Liver (tissue), 8 donors: ENCODE measurements at regions not wholly inside any gene's neighbourhood (a gene's known extent, or its start where the extent isn't known, plus 50 kb on each side); places are given as distances from the start of the nearest gene placed in this dataset.

Experiments used
- DNase-seq: peaks from one replicate; pipeline ENCODE4 v3.0.0-alpha.2; 2017; ENCODE audit warnings: low spot score
- H3K27ac ChIP-seq, 2 donors: one replicate each; pipeline ENCODE4 v1.7.0; 2013; ENCODE audit warnings: inconsistent platforms in 2 of 2, low read length in 2 of 2, control low read depth in 1 of 2, low read depth in 1 of 2, mild to moderate bottlenecking in 1 of 2
- H3K27me3 ChIP-seq, 4 donors: one replicate each; pipeline versions ENCODE4 v1.6.1 to v1.7.0; 2013; ENCODE audit warnings: low read length in 3 of 4, inconsistent platforms in 1 of 4, mild to moderate bottlenecking in 1 of 4, moderate library complexity in 1 of 4; ENCODE audit not compliant: control insufficient read depth in 4 of 4, insufficient read depth in 4 of 4
- H3K36me3 ChIP-seq, 4 donors: one replicate each; pipeline versions ENCODE4 v1.6.1 to v1.7.0; 2013; ENCODE audit warnings: low read length in 3 of 4, mild to moderate bottlenecking in 3 of 4, low read depth in 1 of 4, moderate library complexity in 1 of 4; ENCODE audit not compliant: control insufficient read depth in 4 of 4, insufficient read depth in 3 of 4
- H3K4me1 ChIP-seq, 4 donors: one replicate each; pipeline versions ENCODE4 v1.6.1 to v1.7.0; 2013; ENCODE audit warnings: low read length in 3 of 4, mild to moderate bottlenecking in 3 of 4, moderate library complexity in 1 of 4; ENCODE audit not compliant: control insufficient read depth in 4 of 4, insufficient read depth in 4 of 4
- H3K4me3 ChIP-seq, 3 donors: one replicate each; pipeline versions ENCODE4 v1.6.1 to v1.7.0; 2013; ENCODE audit warnings: low read length in 3 of 3, control low read depth in 1 of 3, low read depth in 1 of 3, mild to moderate bottlenecking in 1 of 3
- H3K9ac ChIP-seq, 2 donors: one replicate each; pipeline ENCODE4 v1.7.0; 2013; ENCODE audit warnings: low read length in 2 of 2, mild to moderate bottlenecking in 2 of 2, moderate library complexity in 2 of 2, control low read depth in 1 of 2, low read depth in 1 of 2
- H3K9me3 ChIP-seq, 4 donors: one replicate each; pipeline versions ENCODE4 v1.6.1 to v1.7.0; 2013; ENCODE audit warnings: low read length in 3 of 4; ENCODE audit not compliant: control insufficient read depth in 4 of 4
- CTCF ChIP-seq: fragments of 150-350 bp; IDR thresholded peaks from 2 replicates; pipeline ENCODE4 v1.5.1; 2017; ENCODE audit warnings: improper control_type of control experiment, low read depth, low read length; ENCODE audit not compliant: missing input control
- EGR1 ChIP-seq, 2 donors: IDR thresholded peaks; 2 replicates each; pipeline ENCODE4 v1.6.1; 2016 to 2018; ENCODE audit warnings: antibody characterized with exemption in 2 of 2, low read depth in 2 of 2
- FOXA1 ChIP-seq: IDR thresholded peaks from 2 replicates; pipeline ENCODE4 v1.6.1; 2016; ENCODE audit warnings: antibody characterized with exemption
- FOXA2 ChIP-seq: IDR thresholded peaks from 2 replicates; pipeline ENCODE4 v1.6.1; 2016; ENCODE audit warnings: antibody characterized with exemption
- GABPA ChIP-seq, 2 donors: IDR thresholded peaks in 1 of 2; conservative IDR thresholded peaks in 1 of 2; 2 replicates each; pipeline ENCODE4 v1.6.1; 2016; ENCODE audit warnings: antibody characterized with exemption in 2 of 2, mild to moderate bottlenecking in 1 of 2, moderate library complexity in 1 of 2
- HNF4A ChIP-seq, 2 donors: conservative IDR thresholded peaks; 2 replicates each; pipeline ENCODE4 v1.6.1; 2016; ENCODE audit warnings: antibody characterized with exemption in 2 of 2, mild to moderate bottlenecking in 2 of 2
- HNF4G ChIP-seq: IDR thresholded peaks from 2 replicates; pipeline ENCODE4 v1.6.1; 2016; ENCODE audit warnings: antibody characterized with exemption
- JUND ChIP-seq, 2 donors: IDR thresholded peaks; 2 replicates each; pipeline ENCODE4 v1.6.1; 2016; ENCODE audit warnings: antibody characterized with exemption in 2 of 2
- MAX ChIP-seq: IDR thresholded peaks from 2 replicates; pipeline ENCODE4 v1.6.1; 2016; ENCODE audit warnings: antibody characterized with exemption
- NR2F2 ChIP-seq: IDR thresholded peaks from 2 replicates; pipeline ENCODE4 v1.6.1; 2016; ENCODE audit warnings: antibody characterized with exemption
- RAD21 ChIP-seq, 2 donors: IDR thresholded peaks; 2 replicates each; pipeline ENCODE4 v1.6.1; 2016; ENCODE audit warnings: antibody characterized with exemption in 2 of 2, mild to moderate bottlenecking in 2 of 2
- RXRA ChIP-seq, 2 donors: IDR thresholded peaks; 2 replicates each; pipeline ENCODE4 v1.6.1; 2017 to 2018; ENCODE audit warnings: antibody characterized with exemption in 2 of 2, mild to moderate bottlenecking in 1 of 2
- SP1 ChIP-seq: IDR thresholded peaks from 2 replicates; pipeline ENCODE4 v1.6.1; 2018; ENCODE audit warnings: antibody characterized with exemption, mild to moderate bottlenecking
- TAF1 ChIP-seq: conservative IDR thresholded peaks from 2 replicates; pipeline ENCODE4 v1.6.1; 2016; ENCODE audit warnings: antibody characterized with exemption, mild to moderate bottlenecking
- YY1 ChIP-seq: IDR thresholded peaks from 2 replicates; pipeline ENCODE4 v1.6.1; 2016; ENCODE audit warnings: antibody characterized with exemption, mild to moderate bottlenecking
- ZBTB33 ChIP-seq: IDR thresholded peaks from 2 replicates; pipeline ENCODE4 v1.6.1; 2016; ENCODE audit warnings: antibody characterized with exemption
- whole genome bisulfite sequencing: extraction: QIAGEN DNeasy Blood & Tissue Kit; methylation state at CpG from one replicate; pipeline ENCODE4 v1.1.7; 2013; 5-methylcytosine and 5-hydroxymethylcytosine counted together
- TF ChIP-seq, protein P1 (sequence below): IDR thresholded peaks from 2 replicates; pipeline ENCODE4 v1.6.1; 2016; ENCODE audit warnings: antibody characterized with exemption
- donor health status: healthy.
- donor health status: healthy.
- donor health status: healthy.
- donor health status: healthy.
- donor health status: healthy.

- no peak for TF ChIP-seq ZBTB33
- no peak for TF ChIP-seq CTCF
- TF ChIP-seq, protein P1, sequence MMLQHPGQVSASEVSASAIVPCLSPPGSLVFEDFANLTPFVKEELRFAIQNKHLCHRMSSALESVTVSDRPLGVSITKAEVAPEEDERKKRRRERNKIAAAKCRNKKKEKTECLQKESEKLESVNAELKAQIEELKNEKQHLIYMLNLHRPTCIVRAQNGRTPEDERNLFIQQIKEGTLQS, result no peak
- no peak for TF ChIP-seq TAF1
- TF ChIP-seq MAX, result no peak
- no peak for TF ChIP-seq JUND (IDR thresholded peaks at IDR 0.05)
- TF ChIP-seq GABPA (IDR thresholded peaks at IDR 0.05 in 1 of 2, conservative IDR thresholded peaks at IDR 0.05 in 1 of 2), result no peak
- TF ChIP-seq FOXA1, result no peak
- no peak for TF ChIP-seq EGR1 (IDR thresholded peaks at IDR 0.05; ENCODE audit: low read depth in 2 of 2)
- TF ChIP-seq SP1, result no peak
- no peak for TF ChIP-seq NR2F2
- H3K9me3 ChIP-seq, result peaks cover 0 to 2% (median 0%) of the 10 kb centered on the region in 4 donors
- WGBS, result 89% methylated on average over 5 of the region's 5 CpGs
- H3K36me3 ChIP-seq, result no peaks in the 10 kb centered on the region
- H3K27me3 ChIP-seq, result no peaks in the 10 kb centered on the region
- H3K4me3 ChIP-seq, result no peak overlapping the region
- H3K9ac ChIP-seq, result no peak overlapping the region
- DNase-seq, result no peak
- H3K4me1 ChIP-seq, result peaks cover 0 to 2% (median 0%) of the 10 kb centered on the region in 4 donors
- H3K27ac ChIP-seq, result no peak overlapping the region
These were observed 57.3 kb upstream of the ASAP2 start for GRCh38 chr2:9149388-9149660.

DNA sequence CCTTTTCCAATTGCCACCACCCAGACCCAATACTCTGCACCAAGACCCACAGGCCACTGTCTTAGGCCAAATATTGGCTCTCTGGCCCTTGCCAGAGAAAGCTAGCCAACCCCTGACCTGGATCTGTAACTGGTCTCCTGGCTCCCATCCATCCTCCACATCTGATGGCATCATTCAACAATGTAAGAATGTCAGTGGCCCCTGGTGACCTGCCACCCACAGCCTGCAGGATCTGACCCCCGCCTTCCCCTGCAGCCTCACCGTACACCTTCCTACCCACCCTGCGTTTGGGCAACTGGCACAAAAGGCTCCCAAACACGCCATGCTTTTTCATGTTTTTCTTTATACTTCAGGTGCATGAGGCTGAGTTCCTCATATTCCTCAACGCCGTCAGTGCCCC is 60.0 kb upstream of the ASAP2 start:
- H3K4me3 ChIP-seq, result no peak overlapping the region
- no peaks in the 10 kb centered on the region for H3K27me3 ChIP-seq
- H3K36me3 ChIP-seq, result no peaks in the 10 kb centered on the region
- no peaks in the 10 kb centered on the region for H3K9me3 ChIP-seq
- WGBS, result 94% methylated on average over 6 of the region's 6 CpGs
- peaks cover 0 to 10% (median 4%) of the 10 kb centered on the region in 4 donors for H3K4me1 ChIP-seq
- TF ChIP-seq RXRA (IDR thresholded peaks at IDR 0.05), result no peak
- TF ChIP-seq, protein P1, result no peak
- TF ChIP-seq EGR1 (IDR thresholded peaks at IDR 0.05; ENCODE audit: low read depth in 2 of 2), result no peak
- H3K27ac ChIP-seq, result no peak overlapping the region
- H3K9ac ChIP-seq, result no peak overlapping the region
- no peak for DNase-seq

DNA sequence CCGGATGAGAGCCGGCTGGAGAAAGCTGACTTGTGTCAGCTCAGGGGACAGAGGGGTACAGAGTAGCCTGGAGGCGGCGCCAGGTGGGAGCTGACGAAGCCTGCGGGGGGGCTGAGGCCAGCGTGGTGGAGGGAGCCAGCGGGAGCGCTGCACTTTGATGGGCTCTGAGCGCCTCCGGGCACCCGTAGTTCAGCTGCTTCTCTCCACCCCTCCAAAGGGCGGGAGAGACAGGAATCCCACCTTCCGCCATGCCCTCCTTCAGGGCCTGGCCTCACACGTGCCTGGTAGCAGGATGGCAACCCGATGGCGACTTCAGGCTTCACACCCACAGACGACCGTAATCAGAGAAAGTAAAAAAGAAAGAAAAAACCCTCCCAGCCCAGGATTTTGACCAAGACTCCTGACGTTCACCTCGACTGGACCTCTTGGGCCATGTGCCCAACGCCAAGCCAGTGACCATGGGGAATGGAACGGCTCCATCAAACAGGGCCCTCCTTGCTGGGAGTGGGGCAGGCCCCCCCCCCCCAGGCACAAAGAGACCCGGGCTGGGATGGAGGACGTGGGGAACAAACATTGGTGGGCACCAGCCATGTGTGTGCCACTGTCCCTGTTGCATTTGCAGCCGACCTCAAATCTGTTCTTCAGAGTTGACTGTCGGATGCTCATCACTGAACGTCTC is 60.7 kb upstream of the ASAP2 start:
- no peaks in the 10 kb centered on the region for H3K9me3 ChIP-seq
- no peak overlapping the region for H3K27ac ChIP-seq
- TF ChIP-seq FOXA2 (no peak), RAD21 (IDR thresholded peaks at IDR 0.05) (no peak), CTCF (no peak), EGR1 (IDR thresholded peaks at IDR 0.05; ENCODE audit: low read depth in 2 of 2) (no peak), RXRA (IDR thresholded peaks at IDR 0.05) (no peak), YY1 (no peak), FOXA1 (no peak), MAX (no peak), GABPA (IDR thresholded peaks at IDR 0.05 in 1 of 2, conservative IDR thresholded peaks at IDR 0.05 in 1 of 2) (no peak), HNF4A (conservative IDR thresholded peaks at IDR 0.05) (no peak), HNF4G (no peak), SP1 (no peak), JUND (IDR thresholded peaks at IDR 0.05) (no peak), TAF1 (no peak)
- TF ChIP-seq, protein P1, result no peak
- H3K4me1 ChIP-seq, result peaks cover 0 to 10% (median 4%) of the 10 kb centered on the region in 4 donors
- no peak overlapping the region for H3K4me3 ChIP-seq
- H3K36me3 ChIP-seq, result no peaks in the 10 kb centered on the region
- H3K27me3 ChIP-seq, result no peaks in the 10 kb centered on the region
- DNase-seq, result no peak
- H3K9ac ChIP-seq, result no peak overlapping the region
- WGBS, result 86% methylated on average over 28 of the region's 28 CpGs
